ENCODE measurements at regions not wholly inside any gene's neighbourhood (a gene's known extent, or its start where the extent isn't known, plus 50 kb on each side); places are given as distances from the start of the nearest gene placed in this dataset.

- Mint-ChIP-seq H3K27me3 (ENCODE audit: unreplicated experiment) (peaks cover 3% of the 10 kb centered on the region), H3K27ac (ENCODE audit: unreplicated experiment) (no peak overlapping the region), H3K4me3 (ENCODE audit: unreplicated experiment) (no peak overlapping the region), H3K4me1 (ENCODE audit: low read depth, unreplicated experiment) (peaks cover 3% of the 10 kb centered on the region), H3K9me3 (ENCODE audit: unreplicated experiment) (no peaks in the 10 kb centered on the region), H3K36me3 (ENCODE audit: unreplicated experiment) (peaks cover 3% of the 10 kb centered on the region)
- DNase-seq, result no peak
- no peak for TF ChIP-seq CTCF (IDR thresholded peaks at IDR 0.05; ENCODE audit: partially characterized antibody, unreplicated experiment)
These were observed 79.4 kb downstream of the HES1 start for GRCh38 chr3:194215392-194215791.

DNA sequence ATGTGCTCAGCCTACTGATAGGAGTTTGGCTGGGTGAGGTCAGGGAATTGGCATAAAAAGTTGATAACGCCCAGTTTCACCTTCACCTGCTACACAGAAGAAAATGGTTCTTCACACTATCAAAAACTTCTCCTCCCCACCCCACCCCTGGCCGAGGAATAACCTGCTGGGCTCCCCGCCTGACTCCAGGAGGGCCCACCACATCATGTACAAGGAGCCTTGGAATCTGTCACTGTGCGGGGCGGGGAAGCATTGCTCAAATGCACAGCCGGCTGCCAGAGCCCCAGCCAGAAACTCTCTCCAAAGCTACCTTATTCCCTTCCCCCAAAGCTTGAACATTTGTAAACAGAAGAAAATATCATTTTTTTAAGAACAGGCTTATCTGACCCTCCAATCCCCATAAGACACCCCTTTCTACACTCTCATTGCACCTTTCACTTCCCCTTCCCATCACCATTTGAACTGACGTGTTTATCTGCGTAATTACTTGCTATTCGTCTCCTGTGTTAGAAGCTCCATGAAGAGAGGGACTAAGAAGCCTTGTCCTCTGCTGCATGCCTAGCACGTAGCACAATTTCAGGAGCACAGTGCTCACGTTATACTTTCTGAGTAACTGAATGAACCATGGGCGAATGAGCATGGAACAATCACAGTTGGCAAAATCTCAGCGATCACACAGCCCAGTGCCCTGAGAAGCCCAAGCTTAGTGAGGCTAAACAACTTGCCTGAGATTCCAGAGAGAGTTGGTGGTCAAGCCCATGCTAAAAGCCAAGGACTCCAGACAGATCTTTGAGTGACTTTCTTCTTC is 82.9 kb downstream of the HES1 start:
- peaks cover 3% of the 10 kb centered on the region for H3K27me3 Mint-ChIP-seq (ENCODE audit: unreplicated experiment)
- no peak for DNase-seq
- H3K4me1 Mint-ChIP-seq (ENCODE audit: low read depth, unreplicated experiment), result no peaks in the 10 kb centered on the region
- no peak overlapping the region for H3K27ac Mint-ChIP-seq (ENCODE audit: unreplicated experiment)
- H3K9me3 Mint-ChIP-seq (ENCODE audit: unreplicated experiment), result no peaks in the 10 kb centered on the region
- H3K4me3 Mint-ChIP-seq (ENCODE audit: unreplicated experiment), result no peak overlapping the region
- H3K36me3 Mint-ChIP-seq (ENCODE audit: unreplicated experiment), result peaks cover 3% of the 10 kb centered on the region
- TF ChIP-seq CTCF (IDR thresholded peaks at IDR 0.05; ENCODE audit: partially characterized antibody, unreplicated experiment), result no peak

DNA sequence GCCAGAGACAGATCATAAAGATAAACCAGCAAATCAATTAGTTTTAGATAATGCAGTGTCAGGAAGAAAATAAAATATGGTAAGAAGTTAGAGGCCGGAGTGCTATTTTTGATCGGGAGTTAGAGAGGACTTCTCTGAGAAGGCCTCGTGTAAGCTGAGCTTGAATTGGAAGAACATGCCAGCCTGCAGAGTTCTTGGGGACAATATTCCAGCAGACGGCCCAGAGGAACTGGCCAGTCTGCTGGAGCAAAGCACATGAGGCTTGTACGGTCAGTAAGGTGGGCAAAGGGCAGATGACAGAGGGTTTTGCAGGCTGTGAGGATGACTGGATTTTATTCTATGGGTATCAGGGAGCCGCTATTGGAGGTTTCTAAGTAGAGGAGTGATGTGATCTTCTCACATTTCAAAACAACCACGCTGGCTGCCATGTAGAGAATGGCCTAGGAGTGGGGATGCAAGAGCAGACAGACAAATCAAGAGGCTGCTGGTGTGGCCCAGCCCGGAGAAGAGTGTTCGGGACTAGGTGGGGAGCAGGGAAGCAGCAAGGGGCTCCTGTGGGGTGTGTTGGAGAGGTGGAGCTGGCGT is 84.0 kb downstream of the HES1 start:
- no peaks in the 10 kb centered on the region for H3K9me3 Mint-ChIP-seq (ENCODE audit: unreplicated experiment)
- no peak for TF ChIP-seq CTCF (IDR thresholded peaks at IDR 0.05; ENCODE audit: partially characterized antibody, unreplicated experiment)
- H3K27ac Mint-ChIP-seq (ENCODE audit: unreplicated experiment), result no peak overlapping the region
- H3K4me1 Mint-ChIP-seq (ENCODE audit: low read depth, unreplicated experiment), result no peaks in the 10 kb centered on the region
- H3K4me3 Mint-ChIP-seq (ENCODE audit: unreplicated experiment), result no peak overlapping the region
- H3K36me3 Mint-ChIP-seq (ENCODE audit: unreplicated experiment), result no peaks in the 10 kb centered on the region
- DNase-seq, result no peak
- H3K27me3 Mint-ChIP-seq (ENCODE audit: unreplicated experiment), result peaks cover 3% of the 10 kb centered on the region

- Mint-ChIP-seq H3K27ac (ENCODE audit: unreplicated experiment) (no peak overlapping the region), H3K36me3 (ENCODE audit: unreplicated experiment) (no peaks in the 10 kb centered on the region), H3K4me3 (ENCODE audit: unreplicated experiment) (no peak overlapping the region), H3K9me3 (ENCODE audit: unreplicated experiment) (no peaks in the 10 kb centered on the region), H3K4me1 (ENCODE audit: low read depth, unreplicated experiment) (no peaks in the 10 kb centered on the region), H3K27me3 (ENCODE audit: unreplicated experiment) (peaks cover 3% of the 10 kb centered on the region)
- DNase-seq, result no peak
- no peak for TF ChIP-seq CTCF (IDR thresholded peaks at IDR 0.05; ENCODE audit: partially characterized antibody, unreplicated experiment)
These were observed 85.0 kb downstream of the HES1 start for GRCh38 chr3:194220901-194221326.

DNA sequence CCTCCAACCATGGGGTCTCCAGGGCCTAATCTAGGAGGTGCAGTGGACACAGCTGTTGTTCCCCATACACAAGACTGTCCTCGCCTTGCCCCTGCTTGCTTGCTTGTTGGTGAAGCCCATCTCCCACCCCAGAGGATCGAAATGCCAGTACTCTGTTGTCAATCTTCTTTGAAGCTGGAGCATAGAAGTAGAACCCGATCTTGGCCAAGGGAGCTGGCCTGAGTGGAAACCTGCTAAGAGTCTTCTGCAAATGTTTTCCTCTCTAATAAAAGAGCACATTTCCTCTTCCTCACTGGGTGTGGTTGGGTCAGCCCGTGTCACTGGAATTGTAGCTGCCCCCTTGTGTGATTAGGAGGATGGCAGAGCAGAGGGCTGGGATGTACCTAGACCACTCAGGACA is 85.4 kb downstream of the HES1 start:
- H3K4me1 Mint-ChIP-seq (ENCODE audit: low read depth, unreplicated experiment), result no peaks in the 10 kb centered on the region
- H3K27ac Mint-ChIP-seq (ENCODE audit: unreplicated experiment), result no peak overlapping the region
- no peaks in the 10 kb centered on the region for H3K9me3 Mint-ChIP-seq (ENCODE audit: unreplicated experiment)
- TF ChIP-seq CTCF (IDR thresholded peaks at IDR 0.05; ENCODE audit: partially characterized antibody, unreplicated experiment), result no peak
- H3K27me3 Mint-ChIP-seq (ENCODE audit: unreplicated experiment), result peaks cover 3% of the 10 kb centered on the region
- no peak overlapping the region for H3K4me3 Mint-ChIP-seq (ENCODE audit: unreplicated experiment)
- no peak for DNase-seq
- no peaks in the 10 kb centered on the region for H3K36me3 Mint-ChIP-seq (ENCODE audit: unreplicated experiment)

Measured in glutamatergic neuron (in vitro differentiated cells).